ENCODE measurements at regions not wholly inside any gene's neighbourhood (a gene's known extent, or its start where the extent isn't known, plus 50 kb on each side); places are given as distances from the start of the nearest gene placed in this dataset.

DNA sequence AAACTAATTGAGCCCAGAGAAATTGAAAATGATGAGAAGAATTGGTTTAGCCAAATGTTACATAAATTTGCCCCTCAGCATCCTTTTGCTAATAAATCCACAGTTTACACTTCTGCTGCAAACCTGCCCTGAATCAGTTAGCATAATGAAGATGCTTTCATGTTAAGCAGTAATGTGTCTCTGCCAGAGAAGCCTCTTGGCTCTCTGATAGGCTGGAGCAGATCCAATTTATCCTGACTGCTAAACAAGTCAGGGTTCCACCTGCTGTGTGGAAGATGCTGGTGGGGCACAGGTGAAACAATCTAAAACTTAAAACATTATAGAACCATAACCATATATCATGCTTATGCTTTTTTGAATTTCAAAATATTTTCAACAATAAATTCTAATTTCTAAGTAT is 946.8 kb downstream of the OTOL1 start:
- DNase-seq: no peak

DNA sequence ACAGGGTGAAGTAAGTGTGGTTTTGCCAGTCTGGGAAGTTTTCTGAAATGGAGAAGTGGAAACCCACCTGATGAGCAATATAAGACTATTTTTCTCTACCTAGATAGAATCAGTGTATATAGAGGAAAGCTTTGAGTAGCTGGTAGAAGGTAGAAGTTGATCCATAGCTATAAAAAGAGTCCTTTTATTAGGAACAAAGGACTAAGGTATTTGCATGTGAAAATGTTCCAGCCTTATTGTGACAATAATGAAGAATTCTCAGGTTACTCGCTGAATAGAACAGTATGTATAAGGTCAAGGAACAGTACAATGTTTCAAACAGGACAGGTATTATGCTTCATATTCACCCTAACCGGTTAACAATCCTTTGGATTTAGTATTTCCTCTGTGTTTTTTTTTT is 972.2 kb downstream of the OTOL1 start:
- DNase-seq: no peak

DNA sequence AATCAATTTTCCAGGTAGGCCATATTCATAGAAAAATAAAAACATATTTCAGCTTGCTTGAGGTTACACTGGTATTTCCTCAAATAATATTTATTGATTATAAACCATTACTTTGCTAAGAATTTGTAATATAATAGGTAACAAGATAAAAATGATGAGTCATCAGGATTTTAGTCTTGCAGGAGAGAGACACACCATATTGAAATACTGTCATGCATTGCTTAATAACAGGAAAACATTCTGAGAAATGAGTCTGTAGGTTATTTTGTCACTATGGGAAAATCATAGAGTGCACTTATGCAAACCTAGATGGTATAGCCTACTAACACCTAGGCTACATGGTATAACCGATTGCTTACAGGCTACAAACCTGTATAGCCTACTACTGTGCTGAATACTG is 990.5 kb downstream of the OTOL1 start:
- no peak for DNase-seq

- no peak for DNase-seq
Observed at GRCh38 chr3:162489853-162490252, 993.2 kb downstream of the OTOL1 start.

- DNase-seq: no peak
Observed at GRCh38 chr3:162491952-162492351, 995.3 kb downstream of the OTOL1 start.

GRCh38 chr3:162492446-162493081 is 996.0 kb downstream of the OTOL1 start:
- no peak for DNase-seq

GRCh38 chr3:162498626-162499025 is 1002.0 kb downstream of the OTOL1 start:
- DNase-seq: no peak

GRCh38 chr3:162507397-162507796 is 1010.8 kb downstream of the OTOL1 start:
- no peak for DNase-seq

GRCh38 chr3:162512488-162512887 is 1015.9 kb downstream of the OTOL1 start:
- no peak for DNase-seq

GRCh38 chr3:162517110-162517509 is 1020.5 kb downstream of the OTOL1 start:
- no peak for DNase-seq

- no peak for DNase-seq
Observed at GRCh38 chr3:162521669-162522068, 1025.1 kb downstream of the OTOL1 start.

- no peak for DNase-seq
Observed at GRCh38 chr3:162525066-162525742, 1028.6 kb downstream of the OTOL1 start.

GRCh38 chr3:162525771-162526170 is 1029.2 kb downstream of the OTOL1 start:
- DNase-seq: no peak

- DNase-seq: no peak
Observed at GRCh38 chr3:162534431-162534830, 1037.8 kb downstream of the OTOL1 start.

- no peak for DNase-seq
Observed at GRCh38 chr3:162538491-162538890, 1041.9 kb downstream of the OTOL1 start.

DNA sequence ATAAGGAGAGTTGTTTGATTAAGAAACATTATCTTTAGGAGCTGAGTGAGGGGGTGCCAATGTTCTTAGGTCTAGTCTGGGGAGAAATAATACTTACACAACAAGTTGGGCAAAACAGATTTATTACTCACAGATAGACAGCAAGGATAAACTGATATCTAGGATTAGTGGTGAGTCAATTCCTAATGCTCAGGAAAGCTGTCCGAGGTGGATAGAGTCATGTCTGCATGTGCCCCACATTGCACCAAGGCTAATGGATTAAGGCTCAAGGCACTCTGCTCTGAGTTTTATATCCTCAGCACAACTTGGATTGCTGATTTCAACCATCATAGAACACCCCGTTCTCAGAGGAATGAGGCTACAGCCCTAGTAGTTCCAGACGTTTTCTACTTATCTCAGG is 1042.3 kb downstream of the OTOL1 start:
- no peak for DNase-seq

DNA sequence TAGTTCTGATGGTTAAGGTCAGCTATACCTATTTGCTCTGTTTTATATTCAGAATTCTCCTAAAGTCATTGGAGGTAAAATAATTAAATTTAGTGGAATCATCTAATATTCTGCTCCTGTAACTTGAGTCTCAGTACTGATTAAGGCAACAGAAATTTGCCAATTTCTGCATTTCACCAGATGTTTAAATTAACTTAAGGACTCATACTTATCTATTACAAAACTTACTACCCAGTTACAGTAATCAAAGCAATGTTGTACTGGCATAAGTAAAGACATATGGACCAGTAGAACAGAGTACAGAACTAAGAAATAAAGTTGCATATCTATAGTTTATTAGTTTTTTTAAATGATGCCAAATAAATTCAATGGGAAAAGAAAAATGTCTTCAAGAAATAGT is 1043.8 kb downstream of the OTOL1 start:
- no peak for DNase-seq

DNA sequence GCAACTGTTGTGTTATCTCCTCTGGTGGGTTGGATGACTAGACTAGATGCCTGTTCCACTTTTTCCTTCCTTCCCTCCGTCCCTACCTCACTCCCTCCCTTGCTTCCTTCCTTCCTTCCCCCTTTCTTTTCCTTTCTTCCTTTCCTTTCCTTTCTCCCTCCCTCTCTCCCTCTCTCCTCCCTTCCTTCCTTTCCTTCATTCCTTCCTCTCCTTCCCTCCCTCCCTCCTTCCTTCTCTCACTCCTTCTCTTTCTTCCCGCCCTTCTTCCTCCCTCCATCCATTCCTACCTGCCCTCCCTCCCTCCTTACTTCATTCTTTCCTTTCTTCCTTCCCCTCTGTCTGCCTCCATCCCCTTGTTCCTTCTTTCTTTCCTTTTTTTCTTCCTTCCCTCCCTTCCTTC is 1045.3 kb downstream of the OTOL1 start:
- no peak for DNase-seq

GRCh38 chr3:162544246-162544645 is 1047.6 kb downstream of the OTOL1 start:
- no peak for DNase-seq

DNA sequence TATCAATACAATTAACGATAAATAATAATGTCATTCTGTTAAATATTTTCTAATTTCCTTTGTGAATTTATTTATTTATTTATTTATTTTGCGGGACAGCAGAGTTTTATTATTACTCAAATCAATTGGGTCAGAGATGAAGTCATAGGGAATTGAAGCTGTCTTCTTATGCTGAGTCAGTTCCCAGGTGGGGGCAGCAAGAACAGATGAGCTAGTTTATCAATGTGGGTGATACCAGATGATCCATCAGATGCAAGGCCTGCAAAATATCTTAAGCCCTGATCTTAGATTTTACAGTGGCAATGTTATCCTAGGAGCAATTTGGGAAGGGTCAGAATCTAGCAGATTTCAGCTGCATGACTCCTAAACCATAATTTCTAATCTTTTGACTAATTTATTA is 1050.3 kb downstream of the OTOL1 start:
- DNase-seq: no peak

DNA sequence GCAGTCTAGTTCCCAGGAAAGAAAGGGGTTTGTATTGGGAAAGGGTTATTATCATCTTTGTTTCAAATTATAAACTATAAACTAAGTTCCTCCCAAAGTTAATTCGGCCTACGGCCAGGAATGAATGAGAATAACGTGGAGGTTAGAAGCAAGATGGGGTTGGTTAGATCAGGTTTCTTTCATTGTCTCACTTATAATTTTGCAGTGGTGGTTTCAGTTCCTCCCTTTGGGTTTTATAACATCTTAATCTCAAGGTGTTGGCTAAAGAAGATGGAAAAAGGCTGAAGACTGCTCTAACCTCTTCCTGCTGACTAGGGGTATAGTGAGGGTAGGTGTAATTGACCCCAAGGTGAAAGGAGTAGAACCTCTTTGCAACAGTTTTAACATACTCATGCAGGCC is 1050.7 kb downstream of the OTOL1 start:
- DNase-seq: no peak

GRCh38 chr3:162555761-162556160 is 1059.2 kb downstream of the OTOL1 start:
- no peak for DNase-seq

DNA sequence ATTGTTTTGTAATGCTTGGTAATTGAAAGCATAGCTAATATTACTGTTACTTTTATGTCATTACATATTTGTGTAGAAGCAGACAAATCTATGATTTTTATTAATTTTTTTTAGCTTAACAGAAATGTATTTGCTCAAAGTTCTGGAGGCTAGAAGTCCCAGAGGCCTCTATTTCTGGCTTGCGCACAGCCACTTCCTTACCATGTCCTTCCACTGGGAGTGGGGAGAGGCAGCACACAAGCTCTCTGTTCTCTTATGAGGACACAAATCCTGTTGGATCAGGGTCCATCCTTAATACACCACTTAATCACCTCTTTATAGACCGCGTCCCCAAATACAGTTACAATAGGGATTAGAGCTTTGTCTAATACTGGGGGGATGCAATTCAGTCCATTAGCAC is 1061.4 kb downstream of the OTOL1 start:
- no peak for DNase-seq

DNA sequence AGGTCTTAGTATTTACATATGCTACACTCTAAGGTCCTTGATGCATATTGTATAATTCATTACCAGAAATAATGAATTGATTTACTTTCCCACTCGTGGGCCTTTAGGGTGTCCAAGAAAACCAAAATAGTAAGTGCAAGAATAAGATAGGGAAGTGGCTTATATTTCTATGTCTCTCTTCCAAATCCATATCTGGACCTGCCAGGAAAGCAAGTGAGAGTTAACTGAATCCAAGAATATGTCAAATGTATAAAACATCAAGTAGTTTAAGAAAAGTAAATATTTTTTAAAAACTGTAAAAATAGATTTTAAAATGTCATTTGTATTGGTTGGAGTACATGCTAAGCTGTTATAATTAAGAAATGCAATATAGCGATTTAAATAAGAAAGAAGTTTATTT is 1072.1 kb downstream of the OTOL1 start:
- no peak for DNase-seq

- no peak for DNase-seq
Observed at GRCh38 chr3:162569314-162569713, 1072.7 kb downstream of the OTOL1 start.

Data from suppressor macrophage treated with lipopolysaccharide for 4 hours (primary cell).